ENCODE measurements at regions not wholly inside any gene's neighbourhood (a gene's known extent, or its start where the extent isn't known, plus 50 kb on each side); places are given as distances from the start of the nearest gene placed in this dataset.

DNA sequence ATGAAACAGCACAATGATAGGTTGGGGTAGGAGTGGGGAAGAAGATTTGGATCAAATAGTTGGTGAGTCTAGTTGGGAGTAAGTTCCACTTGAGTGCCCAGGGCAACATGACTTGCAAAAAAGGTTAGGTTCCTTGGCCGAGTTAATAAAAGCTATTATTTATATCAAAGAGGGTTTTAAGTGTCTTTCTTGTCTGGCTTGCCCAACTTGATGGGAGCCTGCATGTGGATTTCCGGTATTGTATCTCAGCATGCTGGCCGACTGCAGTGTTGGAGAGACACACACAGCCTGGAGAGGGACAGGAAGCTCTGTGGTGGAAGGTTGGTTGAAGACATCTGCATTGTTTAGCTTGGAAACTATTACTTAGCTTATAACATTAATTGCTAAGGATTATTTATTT is 449.5 kb upstream of the TBL1XR1 start:
- TF ChIP-seq CTCF (IDR thresholded peaks at IDR 0.05): no peak
- TF ChIP-seq ZNF232 (CRISPR knock-in tag; IDR thresholded peaks at IDR 0.05): no peak
- TF ChIP-seq TEAD4 (CRISPR knock-in tag; IDR thresholded peaks at IDR 0.05): no peak
- TF ChIP-seq, protein P1, sequence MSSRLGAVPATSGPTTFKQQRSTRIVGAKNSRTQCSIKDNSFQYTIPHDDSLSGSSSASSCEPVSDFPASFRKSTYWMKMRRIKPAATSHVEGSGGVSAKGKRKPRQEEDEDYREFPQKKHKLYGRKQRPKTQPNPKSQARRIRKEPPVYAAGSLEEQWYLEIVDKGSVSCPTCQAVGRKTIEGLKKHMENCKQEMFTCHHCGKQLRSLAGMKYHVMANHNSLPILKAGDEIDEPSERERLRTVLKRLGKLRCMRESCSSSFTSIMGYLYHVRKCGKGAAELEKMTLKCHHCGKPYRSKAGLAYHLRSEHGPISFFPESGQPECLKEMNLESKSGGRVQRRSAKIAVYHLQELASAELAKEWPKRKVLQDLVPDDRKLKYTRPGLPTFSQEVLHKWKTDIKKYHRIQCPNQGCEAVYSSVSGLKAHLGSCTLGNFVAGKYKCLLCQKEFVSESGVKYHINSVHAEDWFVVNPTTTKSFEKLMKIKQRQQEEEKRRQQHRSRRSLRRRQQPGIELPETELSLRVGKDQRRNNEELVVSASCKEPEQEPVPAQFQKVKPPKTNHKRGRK (CRISPR knock-in tag; IDR thresholded peaks at IDR 0.05; ENCODE audit: borderline replicate concordance): no peak
